ENCODE measurements at regions not wholly inside any gene's neighbourhood (a gene's known extent, or its start where the extent isn't known, plus 50 kb on each side); places are given as distances from the start of the nearest gene placed in this dataset.

DNA sequence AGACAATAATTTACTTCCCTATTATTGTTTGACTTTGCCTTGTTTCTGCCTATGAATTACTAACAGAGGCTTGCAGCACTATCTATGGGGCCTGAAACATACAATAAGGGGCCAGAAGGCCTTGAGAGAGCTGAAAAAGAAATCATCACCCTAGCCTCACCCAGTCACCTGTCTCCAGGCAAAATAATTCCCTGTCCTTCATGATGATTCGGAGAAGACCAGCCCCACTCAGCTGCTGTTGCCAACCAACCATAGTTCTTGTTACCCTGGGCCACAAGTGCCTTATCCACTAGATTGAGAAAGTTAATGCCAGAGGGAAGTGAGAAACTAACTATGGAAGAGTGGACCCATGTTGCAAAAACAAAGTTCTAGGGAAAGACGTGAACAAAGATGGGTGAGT is 97.1 kb downstream of the ARF6 start:
- TF ChIP-seq EZH2 (IDR thresholded peaks at IDR 0.05; ENCODE audit: insufficient read depth, poor library complexity, severe bottlenecking), result no peak
- no peak for TF ChIP-seq EZH2phosphoT487 (IDR thresholded peaks at IDR 0.05; ENCODE audit: insufficient read depth, low read depth)
